ENCODE measurements at regions not wholly inside any gene's neighbourhood (a gene's known extent, or its start where the extent isn't known, plus 50 kb on each side); places are given as distances from the start of the nearest gene placed in this dataset.
"Not testable (repeated sequence)": the region's sequence is repeated elsewhere in the genome, so short reads cannot be mapped to it uniquely, and the experiment has no call there.

DNA sequence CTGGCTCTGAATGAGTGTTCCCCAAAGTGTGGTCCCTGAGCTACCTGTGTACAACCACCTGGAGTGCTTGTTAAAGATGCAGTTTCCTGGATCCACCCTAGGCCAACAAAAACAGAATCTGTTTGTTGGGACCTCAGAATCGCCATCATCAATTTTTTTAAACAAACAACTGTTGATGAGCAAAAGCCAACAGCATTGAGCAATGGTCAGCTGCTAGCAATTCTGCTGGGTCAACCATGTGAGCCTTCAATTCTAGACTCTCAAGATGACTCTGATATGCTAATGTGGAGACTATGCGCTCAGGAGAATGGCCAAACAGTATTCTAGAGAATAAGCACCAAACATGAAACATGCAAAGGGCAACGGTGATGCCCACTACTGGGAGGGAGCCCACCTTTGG, 64.4 kb upstream of the IYD start:
- H3K27ac ChIP-seq (ENCODE audit: poor library complexity, severe bottlenecking): no peak overlapping the region
- peaks cover 10% of the 10 kb centered on the region for H3K4me1 ChIP-seq (ENCODE audit: insufficient read depth, poor library complexity, severe bottlenecking)
- TF ChIP-seq, protein P1, sequence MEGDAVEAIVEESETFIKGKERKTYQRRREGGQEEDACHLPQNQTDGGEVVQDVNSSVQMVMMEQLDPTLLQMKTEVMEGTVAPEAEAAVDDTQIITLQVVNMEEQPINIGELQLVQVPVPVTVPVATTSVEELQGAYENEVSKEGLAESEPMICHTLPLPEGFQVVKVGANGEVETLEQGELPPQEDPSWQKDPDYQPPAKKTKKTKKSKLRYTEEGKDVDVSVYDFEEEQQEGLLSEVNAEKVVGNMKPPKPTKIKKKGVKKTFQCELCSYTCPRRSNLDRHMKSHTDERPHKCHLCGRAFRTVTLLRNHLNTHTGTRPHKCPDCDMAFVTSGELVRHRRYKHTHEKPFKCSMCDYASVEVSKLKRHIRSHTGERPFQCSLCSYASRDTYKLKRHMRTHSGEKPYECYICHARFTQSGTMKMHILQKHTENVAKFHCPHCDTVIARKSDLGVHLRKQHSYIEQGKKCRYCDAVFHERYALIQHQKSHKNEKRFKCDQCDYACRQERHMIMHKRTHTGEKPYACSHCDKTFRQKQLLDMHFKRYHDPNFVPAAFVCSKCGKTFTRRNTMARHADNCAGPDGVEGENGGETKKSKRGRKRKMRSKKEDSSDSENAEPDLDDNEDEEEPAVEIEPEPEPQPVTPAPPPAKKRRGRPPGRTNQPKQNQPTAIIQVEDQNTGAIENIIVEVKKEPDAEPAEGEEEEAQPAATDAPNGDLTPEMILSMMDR (IDR thresholded peaks at IDR 0.05; ENCODE audit: poor library complexity, severe bottlenecking): no peak
- H3K27me3 ChIP-seq (ENCODE audit: insufficient read depth, poor library complexity, severe bottlenecking): no peaks in the 10 kb centered on the region
- no peaks in the 10 kb centered on the region for H3K9me3 ChIP-seq (ENCODE audit: severe bottlenecking)
- no peaks in the 10 kb centered on the region for H3K36me3 ChIP-seq (ENCODE audit: low read depth)
- DNase-seq (ENCODE audit: low spot score) (no peak), ATAC-seq (ENCODE audit: low read depth) (no peak)
- H3K4me3 ChIP-seq (ENCODE audit: severe bottlenecking): no peak overlapping the region

DNA sequence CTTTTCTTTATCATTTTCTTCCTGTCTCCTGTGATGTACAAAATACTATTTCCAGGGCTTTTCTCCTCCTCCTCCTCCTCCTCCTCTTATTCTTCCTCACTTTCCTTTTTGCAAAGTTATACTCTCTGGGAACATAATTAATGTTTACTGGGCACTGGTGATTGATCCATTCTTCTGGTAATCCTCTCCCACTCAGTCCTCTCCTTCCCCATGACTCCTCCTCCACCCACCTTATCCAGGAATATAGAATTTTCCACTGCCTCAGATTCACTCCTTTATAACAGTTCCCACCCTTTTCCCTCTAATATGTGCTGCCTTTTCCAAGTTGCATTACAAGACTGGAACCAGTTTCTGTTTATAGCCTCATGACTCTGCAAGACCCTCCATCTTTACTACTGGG, 62.5 kb upstream of the IYD start:
- Histone ChIP-seq H3K4me3 (ENCODE audit: severe bottlenecking) (no peak overlapping the region), H3K27me3 (ENCODE audit: insufficient read depth, poor library complexity, severe bottlenecking) (no peaks in the 10 kb centered on the region), H3K36me3 (ENCODE audit: low read depth) (no peaks in the 10 kb centered on the region), H3K27ac (ENCODE audit: poor library complexity, severe bottlenecking) (no peak overlapping the region), H3K4me1 (ENCODE audit: insufficient read depth, poor library complexity, severe bottlenecking) (peaks cover 10% of the 10 kb centered on the region), H3K9me3 (ENCODE audit: severe bottlenecking) (no peaks in the 10 kb centered on the region)
- DNase-seq (ENCODE audit: low spot score): no peak
- no peak for ATAC-seq (ENCODE audit: low read depth)
- TF ChIP-seq, protein P1 (IDR thresholded peaks at IDR 0.05; ENCODE audit: poor library complexity, severe bottlenecking): no peak

- TF ChIP-seq, protein P1 (IDR thresholded peaks at IDR 0.05; ENCODE audit: poor library complexity, severe bottlenecking): no peak
- ATAC-seq (ENCODE audit: low read depth) (no peak), DNase-seq (ENCODE audit: low spot score) (no peak)
- Histone ChIP-seq H3K36me3 (ENCODE audit: low read depth) (no peaks in the 10 kb centered on the region), H3K4me1 (ENCODE audit: insufficient read depth, poor library complexity, severe bottlenecking) (peaks cover 2% of the 10 kb centered on the region), H3K27ac (ENCODE audit: poor library complexity, severe bottlenecking) (no peak overlapping the region), H3K4me3 (ENCODE audit: severe bottlenecking) (no peak overlapping the region), H3K9me3 (ENCODE audit: severe bottlenecking) (no peaks in the 10 kb centered on the region), H3K27me3 (ENCODE audit: insufficient read depth, poor library complexity, severe bottlenecking) (no peaks in the 10 kb centered on the region)
Observed at GRCh38 chr6:150307520-150307919, 61.3 kb upstream of the IYD start.

GRCh38 chr6:150308812-150309645, 59.8 kb upstream of the IYD start:
- Histone ChIP-seq H3K9me3 (ENCODE audit: severe bottlenecking) (no peaks in the 10 kb centered on the region), H3K36me3 (ENCODE audit: low read depth) (no peaks in the 10 kb centered on the region), H3K27ac (ENCODE audit: poor library complexity, severe bottlenecking) (no peak overlapping the region), H3K27me3 (ENCODE audit: insufficient read depth, poor library complexity, severe bottlenecking) (no peaks in the 10 kb centered on the region), H3K4me3 (ENCODE audit: severe bottlenecking) (no peak overlapping the region), H3K4me1 (ENCODE audit: insufficient read depth, poor library complexity, severe bottlenecking) (no peaks in the 10 kb centered on the region)
- DNase-seq (ENCODE audit: low spot score) (no peak), ATAC-seq (ENCODE audit: low read depth) (no peak)
- TF ChIP-seq, protein P1 (IDR thresholded peaks at IDR 0.05; ENCODE audit: poor library complexity, severe bottlenecking): no peak

- Histone ChIP-seq H3K27me3 (ENCODE audit: insufficient read depth, poor library complexity, severe bottlenecking) (no peaks in the 10 kb centered on the region), H3K4me1 (ENCODE audit: insufficient read depth, poor library complexity, severe bottlenecking) (no peaks in the 10 kb centered on the region), H3K36me3 (ENCODE audit: low read depth) (no peaks in the 10 kb centered on the region), H3K27ac (ENCODE audit: poor library complexity, severe bottlenecking) (no peak overlapping the region), H3K4me3 (ENCODE audit: severe bottlenecking) (no peak overlapping the region), H3K9me3 (ENCODE audit: severe bottlenecking) (no peaks in the 10 kb centered on the region)
- no peak for ATAC-seq (ENCODE audit: low read depth)
- TF ChIP-seq, protein P1 (IDR thresholded peaks at IDR 0.05; ENCODE audit: poor library complexity, severe bottlenecking): no peak
- DNase-seq (ENCODE audit: low spot score): no peak
Observed at GRCh38 chr6:150310539-150310938, 58.3 kb upstream of the IYD start.

- H3K27ac ChIP-seq (ENCODE audit: poor library complexity, severe bottlenecking); H3K9me3 ChIP-seq (ENCODE audit: severe bottlenecking); DNase-seq (ENCODE audit: low spot score); H3K36me3 ChIP-seq (ENCODE audit: low read depth); H3K27me3 ChIP-seq (ENCODE audit: insufficient read depth, poor library complexity, severe bottlenecking); ATAC-seq (ENCODE audit: low read depth); H3K4me1 ChIP-seq (ENCODE audit: insufficient read depth, poor library complexity, severe bottlenecking); H3K4me3 ChIP-seq (ENCODE audit: severe bottlenecking): not testable (repeated sequence)
Observed at GRCh38 chr6:150311149-150311944, 57.5 kb upstream of the IYD start.

Data from RWPE2 (cell line).